ENCODE measurements at regions not wholly inside any gene's neighbourhood (a gene's known extent, or its start where the extent isn't known, plus 50 kb on each side); places are given as distances from the start of the nearest gene placed in this dataset.

GRCh38 chr22:22082229-22082835, 99.7 kb upstream of the TOP3B start:
- WGBS, 2 donors: 85 to 94% methylated on average over 1 of the region's 1 CpG
- TF ChIP-seq CTCF (IDR thresholded peaks at IDR 0.05) (no peak), POLR2A (IDR thresholded peaks at IDR 0.05) (no peak), POLR2AphosphoS5 (IDR thresholded peaks at IDR 0.05) (no peak), EP300 (IDR thresholded peaks at IDR 0.05) (no peak)
- H3K4me3 ChIP-seq: no peak overlapping the region
- no peaks in the 10 kb centered on the region for H3K9me3 ChIP-seq
- no peaks in the 10 kb centered on the region for H3K4me1 ChIP-seq
- no peaks in the 10 kb centered on the region for H3K36me3 ChIP-seq
- H3K27ac ChIP-seq: no peak overlapping the region
- DNase-seq: no peak
- peaks cover 0 to 23% (median 0%) of the 10 kb centered on the region in 3 donors for H3K27me3 ChIP-seq
- intact Hi-C loops (cut with DNase I): no loop called here

- no peaks in the 10 kb centered on the region for H3K9me3 ChIP-seq
- no peaks in the 10 kb centered on the region for H3K4me1 ChIP-seq
- peaks cover 0 to 23% (median 0%) of the 10 kb centered on the region in 3 donors for H3K27me3 ChIP-seq
- intact Hi-C loops (cut with DNase I): no loop called here
- no peak overlapping the region for H3K4me3 ChIP-seq
- no peak overlapping the region for H3K27ac ChIP-seq
- no peaks in the 10 kb centered on the region for H3K36me3 ChIP-seq
- no peak for DNase-seq
- 41 to 45% methylated on average over 2 of the region's 2 CpGs for WGBS, 2 donors
- TF ChIP-seq POLR2A (IDR thresholded peaks at IDR 0.05): no peak
- no peak for TF ChIP-seq EP300 (IDR thresholded peaks at IDR 0.05)
- no peak for TF ChIP-seq CTCF (IDR thresholded peaks at IDR 0.05)
- no peak for TF ChIP-seq POLR2AphosphoS5 (IDR thresholded peaks at IDR 0.05)
Observed at GRCh38 chr22:22080270-22080669, 97.7 kb upstream of the TOP3B start.

GRCh38 chr22:22079404-22080148, 97.0 kb upstream of the TOP3B start:
- TF ChIP-seq EP300 (IDR thresholded peaks at IDR 0.05) (no peak), CTCF (IDR thresholded peaks at IDR 0.05) (no peak), POLR2A (IDR thresholded peaks at IDR 0.05) (no peak), POLR2AphosphoS5 (IDR thresholded peaks at IDR 0.05) (no peak)
- H3K4me3 ChIP-seq: no peak overlapping the region
- WGBS, 2 donors: 77 to 79% methylated on average over 6 of the region's 6 CpGs
- H3K36me3 ChIP-seq: no peaks in the 10 kb centered on the region
- no peaks in the 10 kb centered on the region for H3K9me3 ChIP-seq
- H3K27ac ChIP-seq: no peak overlapping the region
- no peak for DNase-seq
- H3K4me1 ChIP-seq: no peaks in the 10 kb centered on the region
- peaks cover 0 to 23% (median 0%) of the 10 kb centered on the region in 3 donors for H3K27me3 ChIP-seq
- intact Hi-C loops (cut with DNase I): no loop called here

- H3K9me3 ChIP-seq: no peaks in the 10 kb centered on the region
- WGBS, 2 donors: 0 to 55% methylated on average over 1 of the region's 1 CpG
- no peak overlapping the region for H3K27ac ChIP-seq
- DNase-seq: no peak
- H3K4me1 ChIP-seq: no peaks in the 10 kb centered on the region
- TF ChIP-seq POLR2A (IDR thresholded peaks at IDR 0.05) (no peak), EP300 (IDR thresholded peaks at IDR 0.05) (no peak), CTCF (IDR thresholded peaks at IDR 0.05) (no peak), POLR2AphosphoS5 (IDR thresholded peaks at IDR 0.05) (no peak)
- H3K4me3 ChIP-seq: no peak overlapping the region
- intact Hi-C loops (cut with DNase I): no loop called here
- no peaks in the 10 kb centered on the region for H3K36me3 ChIP-seq
- peaks cover 0 to 19% (median 0%) of the 10 kb centered on the region in 3 donors for H3K27me3 ChIP-seq
Observed at GRCh38 chr22:22078329-22078728, 95.7 kb upstream of the TOP3B start.

Measured in sigmoid colon (tissue), 6 donors.